Pancreas (tissue), 10 donors: ENCODE measurements at regions not wholly inside any gene's neighbourhood (a gene's known extent, or its start where the extent isn't known, plus 50 kb on each side); places are given as distances from the start of the nearest gene placed in this dataset.
A peak's percentile ranks its signal among the peaks of the same experiment; 100 is the strongest.

Experiments
- ATAC-seq, 4 donors: fragments of 200-7000 bp; cut with Tn5 transposase; one replicate each; pipeline versions ENCODE4 v1.8.0 to v1.9.1; 2020; ENCODE audit warnings: mild to moderate bottlenecking in 4 of 4, moderate library complexity in 4 of 4
- DNase-seq, 6 donors: peaks; one replicate each; pipeline ENCODE4 v3.0.0-alpha.2; 2020
- FAIRE-seq: peaks from 2 replicates; lab custom pipeline; 2012; peaks lifted over from hg19 to GRCh38; lab: Jason Lieb, UNC
- H3K27ac ChIP-seq, 4 donors: fragments of 200-600 bp; sonication (generic); 1 replicate in 3 of 4; 2 replicates in 1 of 4; pipeline versions ENCODE4 v1.5.0 to v1.8.0; 2020
- H3K27me3 ChIP-seq, 4 donors: fragments of 200-600 bp; one replicate each; pipeline ENCODE4 v1.8.0; 2021
- H3K36me3 ChIP-seq, 3 donors: fragments of 200-600 bp; sonication (generic) in 1 of 3; one replicate each; pipeline versions ENCODE4 v1.5.0 to v1.8.0; 2020 to 2021
- H3K4me1 ChIP-seq, 3 donors: fragments of 200-600 bp; one replicate each; pipeline ENCODE4 v1.8.0; 2021
- H3K4me3 ChIP-seq, 4 donors: fragments of 200-600 bp; sonication (generic) in 2 of 4; one replicate each; pipeline versions ENCODE4 v1.5.0 to v1.8.0; 2020 to 2021
- H3K9me3 ChIP-seq, 4 donors: fragments of 200-600 bp; one replicate each; pipeline ENCODE4 v1.8.0; 2021
- WGBS, 2 donors: extraction: QIAGEN DNeasy Blood & Tissue Kit; methylation state at CpG; one replicate each; pipeline ENCODE4 v1.1.7; 2013; 5-methylcytosine and 5-hydroxymethylcytosine counted together
- intact Hi-C, 3 donors: fragments of 100-400 bp; cut with DNase I; formaldehyde crosslinking; loops; one replicate each; pipeline versions ENCODE4 v1.11.1 to v1.14.2; 2022
- TF ChIP-seq, protein P1 (sequence below), 4 donors: fragments of 200-600 bp; sonication (generic) in 3 of 4; IDR thresholded peaks; one replicate each; pipeline versions ENCODE4 v1.5.0 to v1.8.0; 2021; ENCODE audit warnings: antibody characterized with exemption in 4 of 4
- donor health status: healthy with polysubstance abuse.
- donor health status: DM: no; HTN: no; CAD: no; lungs with moderate emphysema.
- donor health status: DM: no; HTN: no; CAD: no.
- donor health status: control.
- donor health status: control.
- donor health status: Bipolar disorder and iron deficiency.
- donor health status: DM: yes; HTN: yes; CAD: no.
- donor health status: DM: no; HTN: no; CAD: no.
- donor health status: DM: no; HTN: no; CAD: no.
- donor health status: DM: yes; HTN: yes; CAD: no.

DNA sequence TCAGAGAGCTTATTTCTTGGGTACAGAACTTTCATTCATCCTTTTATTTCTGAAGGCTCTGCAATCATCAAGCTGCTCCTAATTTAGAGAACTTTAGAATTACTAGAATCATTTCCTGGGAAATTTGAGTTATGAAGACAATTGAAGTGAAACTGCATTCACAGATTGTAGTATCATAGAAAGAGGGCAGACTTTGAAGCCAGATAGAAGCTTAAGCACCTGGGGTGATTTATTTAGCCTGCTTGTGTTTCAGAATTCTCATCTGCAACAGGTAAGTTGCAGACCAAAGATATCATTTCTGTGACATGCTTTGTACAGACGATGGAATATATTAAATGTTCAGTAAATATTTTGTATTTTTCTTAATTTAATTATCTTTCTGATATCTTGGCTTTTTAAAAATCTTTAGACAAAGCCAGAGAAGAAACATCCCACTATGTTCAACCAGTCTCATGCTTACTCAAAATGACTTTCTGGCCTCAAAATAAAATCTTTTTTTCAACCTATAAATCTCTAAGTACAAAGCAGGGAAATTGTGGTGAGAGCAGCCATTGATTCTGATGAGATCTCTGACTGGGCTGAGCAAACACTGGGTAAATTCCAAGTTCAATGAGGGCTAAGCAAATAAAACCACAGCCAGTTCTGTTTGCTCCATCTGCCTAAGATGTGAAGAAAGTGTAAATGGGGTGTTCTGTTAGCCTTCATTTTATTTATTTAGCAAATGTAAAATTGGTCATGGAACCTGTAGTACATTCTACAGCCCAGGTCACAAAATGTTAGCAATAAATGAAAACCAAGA lies 264.7 kb upstream of the CCNG1 start:
- no peak for FAIRE-seq
- Histone ChIP-seq H3K4me3 (no peak overlapping the region), H3K9me3 (no peaks in the 10 kb centered on the region), H3K36me3 (no peaks in the 10 kb centered on the region), H3K27ac (no peak overlapping the region), H3K4me1 (peaks cover 0 to 6% (median 0%) of the 10 kb centered on the region in 3 donors), H3K27me3 (no peaks in the 10 kb centered on the region)
- DNase-seq: peak in 3 of 6 donors; percentile 12 to 16 (median 15)
- peak; percentile 60 to 98 (median 90) for ATAC-seq
- intact Hi-C loops: no loop called here
- 11 to 16% methylated on average over 1 of the region's 1 CpG for WGBS, 2 donors
- TF ChIP-seq, protein P1, sequence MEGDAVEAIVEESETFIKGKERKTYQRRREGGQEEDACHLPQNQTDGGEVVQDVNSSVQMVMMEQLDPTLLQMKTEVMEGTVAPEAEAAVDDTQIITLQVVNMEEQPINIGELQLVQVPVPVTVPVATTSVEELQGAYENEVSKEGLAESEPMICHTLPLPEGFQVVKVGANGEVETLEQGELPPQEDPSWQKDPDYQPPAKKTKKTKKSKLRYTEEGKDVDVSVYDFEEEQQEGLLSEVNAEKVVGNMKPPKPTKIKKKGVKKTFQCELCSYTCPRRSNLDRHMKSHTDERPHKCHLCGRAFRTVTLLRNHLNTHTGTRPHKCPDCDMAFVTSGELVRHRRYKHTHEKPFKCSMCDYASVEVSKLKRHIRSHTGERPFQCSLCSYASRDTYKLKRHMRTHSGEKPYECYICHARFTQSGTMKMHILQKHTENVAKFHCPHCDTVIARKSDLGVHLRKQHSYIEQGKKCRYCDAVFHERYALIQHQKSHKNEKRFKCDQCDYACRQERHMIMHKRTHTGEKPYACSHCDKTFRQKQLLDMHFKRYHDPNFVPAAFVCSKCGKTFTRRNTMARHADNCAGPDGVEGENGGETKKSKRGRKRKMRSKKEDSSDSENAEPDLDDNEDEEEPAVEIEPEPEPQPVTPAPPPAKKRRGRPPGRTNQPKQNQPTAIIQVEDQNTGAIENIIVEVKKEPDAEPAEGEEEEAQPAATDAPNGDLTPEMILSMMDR (IDR thresholded peaks at IDR 0.05): no peak

DNA sequence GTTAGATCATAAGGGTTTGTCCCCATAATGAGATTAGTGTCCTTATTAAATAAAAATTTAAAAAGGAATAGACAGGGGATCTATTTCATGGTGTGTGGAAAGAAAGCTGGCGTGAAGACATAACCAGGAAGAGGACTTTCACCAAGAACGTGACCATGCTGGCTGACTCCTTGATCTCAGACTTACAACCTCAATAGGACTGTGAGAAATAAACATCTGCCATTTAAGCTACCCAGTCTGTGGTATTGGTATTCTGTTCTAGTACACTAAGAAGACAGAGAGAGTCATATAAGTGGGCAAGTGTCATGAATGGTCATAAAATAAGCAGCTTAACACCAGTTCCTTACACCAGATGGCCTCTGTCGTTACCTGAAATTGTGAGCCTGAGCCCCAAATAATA lies 259.4 kb upstream of the CCNG1 start:
- intact Hi-C loops: no loop called here
- no peak overlapping the region for H3K27ac ChIP-seq
- FAIRE-seq (no peak), ATAC-seq (peak in 2 of 4 donors; percentile 70), DNase-seq (peak in 2 of 6 donors; percentile 12 to 14)
- no peak overlapping the region for H3K4me3 ChIP-seq
- TF ChIP-seq, protein P1 (IDR thresholded peaks at IDR 0.05): no peak
- no peaks in the 10 kb centered on the region for H3K27me3 ChIP-seq
- H3K9me3 ChIP-seq: no peaks in the 10 kb centered on the region
- no peaks in the 10 kb centered on the region for H3K36me3 ChIP-seq
- H3K4me1 ChIP-seq: no peaks in the 10 kb centered on the region
- WGBS, 2 donors: 52 to 54% methylated on average over 3 of the region's 3 CpGs

DNA sequence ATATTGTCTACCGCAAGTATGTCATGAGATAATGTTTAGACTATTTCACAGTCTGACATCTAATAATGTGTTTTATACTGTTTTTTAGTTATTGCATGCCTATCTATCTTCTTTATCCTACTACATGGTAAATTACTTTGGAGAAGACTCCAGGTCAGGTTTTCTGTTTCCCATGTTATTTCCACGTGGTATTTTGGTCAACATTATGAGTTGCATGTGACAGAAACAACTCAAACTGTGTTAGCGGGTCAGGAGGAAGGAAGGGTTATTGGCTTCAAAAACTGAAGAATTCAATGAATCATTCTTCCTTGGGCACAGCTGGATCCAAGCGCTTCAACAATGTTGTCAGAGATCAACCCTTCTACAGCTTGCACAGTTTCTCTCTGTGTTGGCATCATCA lies 252.1 kb upstream of the CCNG1 start:
- 82 to 95% methylated on average over 4 of the region's 4 CpGs for WGBS, 2 donors
- intact Hi-C loops: no loop called here

DNA sequence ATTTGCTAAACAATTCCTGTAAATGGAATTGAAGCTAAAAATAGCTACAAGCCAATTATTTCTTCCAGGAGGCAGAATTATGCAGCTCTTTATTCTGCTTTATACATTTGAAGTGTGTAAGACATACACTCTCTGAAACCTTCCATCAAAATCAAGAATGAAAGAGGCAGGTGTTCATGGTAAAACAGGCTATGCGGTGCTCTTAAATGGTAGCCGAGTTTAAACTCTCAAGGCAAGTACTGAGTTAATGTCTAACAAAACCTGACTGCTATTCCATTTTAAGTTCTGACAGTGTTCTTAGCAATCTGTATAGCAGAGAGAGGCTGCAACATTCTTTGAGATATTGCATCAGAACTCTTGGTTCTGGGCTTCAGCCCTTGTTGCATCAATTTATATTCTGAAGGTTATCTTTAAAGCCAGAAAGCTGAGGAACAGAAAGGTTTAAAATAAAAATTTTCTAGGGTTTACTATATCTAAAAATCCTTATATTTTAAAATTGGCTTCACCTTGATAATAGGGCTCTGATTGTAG lies 248.3 kb upstream of the CCNG1 start:
- H3K27me3 ChIP-seq: no peaks in the 10 kb centered on the region
- intact Hi-C loops: no loop called here
- no peaks in the 10 kb centered on the region for H3K9me3 ChIP-seq
- no peaks in the 10 kb centered on the region for H3K36me3 ChIP-seq
- FAIRE-seq (no peak), ATAC-seq (no peak), DNase-seq (no peak)
- H3K4me3 ChIP-seq: no peak overlapping the region
- H3K4me1 ChIP-seq: no peaks in the 10 kb centered on the region
- TF ChIP-seq, protein P1 (IDR thresholded peaks at IDR 0.05): no peak
- no peak overlapping the region for H3K27ac ChIP-seq
- 27 to 36% methylated on average over 2 of the region's 2 CpGs for WGBS, 2 donors

More for the DNA sequence above, 252.1 kb upstream of the CCNG1 start:
- TF ChIP-seq, protein P1 (IDR thresholded peaks at IDR 0.05): no peak
- H3K4me3 ChIP-seq: no peak overlapping the region
- no peaks in the 10 kb centered on the region for H3K4me1 ChIP-seq
- H3K27ac ChIP-seq: no peak overlapping the region
- H3K9me3 ChIP-seq: no peaks in the 10 kb centered on the region
- no peaks in the 10 kb centered on the region for H3K27me3 ChIP-seq
- FAIRE-seq: no peak
- DNase-seq: no peak
- no peaks in the 10 kb centered on the region for H3K36me3 ChIP-seq
- no peak for ATAC-seq

DNA sequence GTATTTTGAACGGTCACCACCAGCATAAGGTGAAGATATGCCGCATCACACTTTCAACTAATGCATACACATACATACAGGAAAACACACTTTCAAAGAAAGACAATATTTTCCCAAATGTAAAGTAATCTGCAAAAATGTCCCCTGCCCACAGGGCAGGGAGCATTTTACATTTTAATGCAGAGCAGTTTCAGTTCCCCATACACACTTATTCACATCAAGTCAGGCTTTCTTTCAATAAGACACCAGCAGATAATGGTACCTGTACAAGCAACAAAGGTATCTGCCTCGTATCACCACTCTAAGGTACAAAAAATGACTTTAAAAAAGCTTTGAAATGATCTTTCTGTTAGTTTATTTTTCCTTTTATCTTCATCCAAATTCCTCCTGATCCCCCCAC lies 247.1 kb upstream of the CCNG1 start:
- DNase-seq (no peak), ATAC-seq (no peak), FAIRE-seq (no peak)
- 76 to 80% methylated on average over 3 of the region's 3 CpGs for WGBS, 2 donors
- intact Hi-C loops: no loop called here
- Histone ChIP-seq H3K27ac (no peak overlapping the region), H3K4me1 (no peaks in the 10 kb centered on the region), H3K36me3 (no peaks in the 10 kb centered on the region), H3K9me3 (no peaks in the 10 kb centered on the region), H3K27me3 (no peaks in the 10 kb centered on the region), H3K4me3 (no peak overlapping the region)
- TF ChIP-seq, protein P1 (IDR thresholded peaks at IDR 0.05): no peak
